Breast epithelium (tissue), 4 donors: ENCODE measurements at regions not wholly inside any gene's neighbourhood (a gene's known extent, or its start where the extent isn't known, plus 50 kb on each side); places are given as distances from the start of the nearest gene placed in this dataset.
A peak's percentile ranks its signal among the peaks of the same experiment; 100 is the strongest.

Experiments used
- DNase-seq, 2 donors: peaks; one replicate each; pipeline ENCODE4 v3.0.0-alpha.2; 2019; ENCODE audit warnings: low spot score in 2 of 2
- H3K27ac ChIP-seq, 2 donors: fragments of 200-600 bp; sonication (generic) in 1 of 2; one replicate each; pipeline ENCODE4 v1.5.1; 2016 to 2019; ENCODE audit warnings: mild to moderate bottlenecking in 1 of 2
- H3K27me3 ChIP-seq, 2 donors: fragments of 200-600 bp; sonication (generic) in 1 of 2; one replicate each; pipeline versions ENCODE4 v1.5.1 to v1.6.0; 2017 to 2019; ENCODE audit warnings: control low read depth in 1 of 2, mild to moderate bottlenecking in 1 of 2
- H3K36me3 ChIP-seq: fragments of 200-600 bp; one replicate; pipeline ENCODE4 v1.5.1; 2019
- H3K4me1 ChIP-seq, 2 donors: fragments of 200-600 bp; sonication (generic); one replicate each; pipeline ENCODE4 v1.5.1; 2016 to 2019; ENCODE audit warnings: control low read depth in 1 of 2
- H3K4me3 ChIP-seq, 3 donors: fragments of 200-600 bp; sonication (generic); 1 replicate in 2 of 3; 2 replicates in 1 of 3; pipeline ENCODE4 v1.5.1; 2016 to 2019; ENCODE audit warnings: mild to moderate bottlenecking in 3 of 3, moderate library complexity in 2 of 3
- H3K9me3 ChIP-seq, 2 donors: fragments of 200-600 bp; sonication (generic) in 1 of 2; one replicate each; pipeline ENCODE4 v1.5.1; 2016 to 2019; ENCODE audit warnings: control low read depth in 1 of 2
- CTCF ChIP-seq, 3 donors: fragments of 450-650 bp; IDR thresholded peaks; one replicate each; pipeline ENCODE4 v1.5.1; 2016 to 2017; ENCODE audit warnings: antibody characterized with exemption in 3 of 3, mild to moderate bottlenecking in 3 of 3, moderate library complexity in 3 of 3
- POLR2A ChIP-seq: fragments of 450-650 bp; IDR thresholded peaks from one replicate; pipeline ENCODE4 v1.6.1; 2016; ENCODE audit warnings: antibody characterized with exemption, mild to moderate bottlenecking, moderate library complexity
- POLR2AphosphoS5 ChIP-seq, 3 donors: sonication (generic); formaldehyde crosslinking; IDR thresholded peaks; one replicate each; pipeline ENCODE4 v1.6.1; 2017; ENCODE audit warnings: antibody characterized with exemption in 3 of 3
- intact Hi-C: fragments of 100-400 bp; cut with DNase I; formaldehyde crosslinking; loops from one replicate; pipeline ENCODE4 v1.15.1; 2023; ENCODE audit warnings: low total_unique reads

DNA sequence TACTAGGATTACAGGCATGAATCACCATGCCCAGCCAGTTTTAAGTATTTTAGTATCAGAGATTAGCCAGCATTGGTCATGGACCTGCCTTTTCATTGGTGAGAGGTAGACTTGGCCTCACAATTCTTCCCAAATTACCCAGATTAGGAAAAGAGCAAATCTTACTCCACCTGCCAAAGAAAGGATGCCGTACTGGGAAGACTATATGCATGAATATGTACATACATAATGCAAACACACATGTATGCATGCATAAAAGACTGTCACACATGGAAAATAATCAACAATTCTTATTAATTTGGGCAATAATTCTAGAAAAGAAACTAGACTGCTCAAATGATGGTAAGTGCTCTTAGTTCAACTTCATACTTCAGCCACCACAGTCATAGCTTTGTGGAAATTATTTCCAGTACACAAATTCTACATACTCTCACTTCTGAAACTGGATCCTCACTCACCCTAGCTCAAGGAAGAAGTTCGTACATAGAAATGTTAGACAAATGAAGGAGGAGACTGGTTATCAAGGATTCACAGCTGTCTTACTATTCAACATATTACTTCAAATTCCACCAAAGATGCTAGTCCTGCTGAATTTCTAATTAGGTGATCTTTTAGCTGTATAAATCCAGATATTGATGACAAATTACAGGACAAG is 73.7 kb downstream of the MINAR2 start:
- Histone ChIP-seq H3K4me3 (no peak overlapping the region), H3K36me3 (no peaks in the 10 kb centered on the region), H3K9me3 (no peaks in the 10 kb centered on the region), H3K4me1 (no peaks in the 10 kb centered on the region), H3K27me3 (no peaks in the 10 kb centered on the region), H3K27ac (no peak overlapping the region)
- no peak for DNase-seq
- intact Hi-C loops = no loop called here
- TF ChIP-seq POLR2AphosphoS5 (IDR thresholded peaks at IDR 0.05) (no peak), CTCF (IDR thresholded peaks at IDR 0.05) (no peak), POLR2A (no peak)

DNA sequence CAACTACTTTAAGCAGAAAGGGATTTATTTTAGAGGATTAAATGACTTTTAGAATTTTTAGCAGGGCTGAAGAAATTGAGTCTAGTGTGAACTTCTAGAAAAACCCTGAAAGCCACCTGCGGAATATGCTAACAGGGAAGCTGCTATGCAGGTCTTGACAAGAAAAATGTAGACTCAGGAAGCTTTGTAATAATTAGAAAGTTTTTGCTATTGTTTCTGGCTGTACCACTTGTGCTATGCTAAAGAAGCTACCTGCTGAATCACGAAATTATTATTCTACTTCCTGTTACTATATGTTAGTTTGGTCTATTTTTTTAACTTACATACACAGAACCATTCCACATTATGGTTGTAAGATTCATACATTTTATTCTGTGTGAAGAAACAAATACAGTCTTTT is 74.0 kb upstream of the CHSY3 start:
- no peaks in the 10 kb centered on the region for H3K27me3 ChIP-seq
- H3K4me3 ChIP-seq = no peak overlapping the region
- no peaks in the 10 kb centered on the region for H3K36me3 ChIP-seq
- intact Hi-C loops = no loop called here
- DNase-seq = no peak
- TF ChIP-seq POLR2AphosphoS5 (IDR thresholded peaks at IDR 0.05) (no peak), POLR2A (no peak), CTCF (IDR thresholded peaks at IDR 0.05) (no peak)
- no peak overlapping the region for H3K27ac ChIP-seq
- no peaks in the 10 kb centered on the region for H3K4me1 ChIP-seq
- H3K9me3 ChIP-seq = no peaks in the 10 kb centered on the region

- Histone ChIP-seq H3K27ac (no peak overlapping the region), H3K4me3 (no peak overlapping the region), H3K4me1 (no peaks in the 10 kb centered on the region), H3K9me3 (no peaks in the 10 kb centered on the region), H3K36me3 (no peaks in the 10 kb centered on the region), H3K27me3 (no peaks in the 10 kb centered on the region)
- DNase-seq = no peak
- intact Hi-C loops = loop anchor here (5.0 kb wide), 1 partner anchor 1026 kb away; no protein-coding TSS in a partner anchor
- no peak for TF ChIP-seq POLR2AphosphoS5 (IDR thresholded peaks at IDR 0.05)
- no peak for TF ChIP-seq POLR2A
- no peak for TF ChIP-seq CTCF (IDR thresholded peaks at IDR 0.05)
These were observed 67.9 kb upstream of the CHSY3 start for GRCh38 chr5:129836321-129836720.

DNA sequence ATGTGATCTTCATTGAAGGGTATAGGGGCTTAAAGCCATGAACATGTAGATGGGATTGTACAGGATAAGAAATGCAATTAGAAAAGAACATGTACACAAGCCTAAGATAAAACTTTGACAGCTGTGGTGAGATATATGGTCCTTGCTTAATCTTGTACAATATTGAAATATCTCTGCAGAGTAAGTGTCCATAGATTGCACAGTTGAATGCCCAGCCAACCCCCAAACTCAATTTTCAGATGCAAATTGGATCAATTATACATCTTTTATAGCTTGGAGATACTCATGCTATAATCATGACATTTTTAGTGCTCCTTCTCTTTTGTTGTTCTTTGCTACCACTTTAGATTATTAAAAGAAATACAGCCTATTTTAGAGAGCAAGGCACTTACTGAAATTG is 59.5 kb upstream of the CHSY3 start:
- Histone ChIP-seq H3K27ac (no peak overlapping the region), H3K36me3 (no peaks in the 10 kb centered on the region), H3K4me1 (no peaks in the 10 kb centered on the region), H3K9me3 (no peaks in the 10 kb centered on the region), H3K4me3 (no peak overlapping the region), H3K27me3 (no peaks in the 10 kb centered on the region)
- intact Hi-C loops = no loop called here
- no peak for DNase-seq
- no peak for TF ChIP-seq POLR2AphosphoS5 (IDR thresholded peaks at IDR 0.05)
- no peak for TF ChIP-seq POLR2A
- no peak for TF ChIP-seq CTCF (IDR thresholded peaks at IDR 0.05)

- Histone ChIP-seq H3K9me3 (no peaks in the 10 kb centered on the region), H3K4me1 (no peaks in the 10 kb centered on the region), H3K27me3 (no peaks in the 10 kb centered on the region), H3K4me3 (no peak overlapping the region), H3K27ac (no peak overlapping the region), H3K36me3 (no peaks in the 10 kb centered on the region)
- peak; percentile 41 to 63 for DNase-seq
- intact Hi-C loops = no loop called here
- TF ChIP-seq POLR2A = no peak
- TF ChIP-seq CTCF (IDR thresholded peaks at IDR 0.05) = peak; percentile 44 to 65 (median 51)
These were observed 51.4 kb upstream of the CHSY3 start for GRCh38 chr5:129852747-129853352.
